ENCODE measurements at regions not wholly inside any gene's neighbourhood (a gene's known extent, or its start where the extent isn't known, plus 50 kb on each side); places are given as distances from the start of the nearest gene placed in this dataset.

DNA sequence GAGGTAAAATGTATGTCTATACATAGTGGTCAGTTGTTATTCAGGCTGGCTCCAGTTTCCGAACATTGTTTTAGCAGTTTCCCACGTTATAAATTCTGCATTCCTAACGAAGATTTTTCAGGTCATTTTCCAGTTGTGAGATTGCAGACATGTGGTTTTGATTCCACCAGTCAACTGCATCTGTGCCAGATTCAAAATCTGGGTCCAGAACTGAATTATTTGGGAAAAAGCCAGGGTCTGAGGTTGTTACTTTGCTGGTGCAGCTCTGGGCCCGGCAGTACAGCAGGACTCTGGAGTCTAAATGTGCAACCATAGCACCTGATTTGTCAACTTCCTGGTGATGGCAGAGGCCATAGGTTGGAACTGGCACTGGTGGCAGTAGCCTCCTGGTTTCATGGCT lies 105.7 kb upstream of the MEGF10 start:
- POLR2A ChIA-PET: no interaction called here
- H3K79me2 ChIP-seq (ENCODE audit: insufficient read depth): no peaks in the 10 kb centered on the region
- H3K9me2 ChIP-seq: no peaks in the 10 kb centered on the region
- H3K9me3 ChIP-seq: no peaks in the 10 kb centered on the region
- CTCF ChIA-PET: no interaction called here
- DNase-seq: no peak
- H3K9ac ChIP-seq: no peak overlapping the region
- no peaks in the 10 kb centered on the region for H3K27me3 ChIP-seq (ENCODE audit: insufficient read depth)
- no peak overlapping the region for H3K27ac ChIP-seq (ENCODE audit: low read depth in 2 of 2, low read length in 1 of 2)
- TF ChIP-seq RFX5 (IDR thresholded peaks at IDR 0.05; ENCODE audit: low read length): no peak
- TF ChIP-seq SIN3A (IDR thresholded peaks at IDR 0.05; ENCODE audit: borderline replicate concordance, low read depth, low read length): no peak
- no peak for TF ChIP-seq RAD21 (IDR thresholded peaks at IDR 0.05; ENCODE audit: low read length)
- no peak overlapping the region for H2AFZ ChIP-seq (ENCODE audit: low read depth)
- 28% methylated on average over 4 of the region's 4 CpGs for WGBS (ENCODE audit: low lambda C conversion rate)
- no peak overlapping the region for H3K4me2 ChIP-seq
- H3F3A ChIP-seq (replicated peaks; ENCODE audit: insufficient read depth): no peaks in the 10 kb centered on the region
- H4K20me1 ChIP-seq (ENCODE audit: insufficient read depth): no peaks in the 10 kb centered on the region
- H3K4me1 ChIP-seq (ENCODE audit: control insufficient read depth in 1 of 2, insufficient read depth in 2 of 2, low read depth in 1 of 2, low read length in 1 of 2): peaks cover 0 to 4% of the 10 kb centered on the region in 2 experiments; a peak in 1 of 4 replicates
- H3K36me3 ChIP-seq (replicated peaks in 1 of 2; ENCODE audit: control insufficient read depth in 1 of 2, insufficient read depth in 2 of 2, low read length in 1 of 2): no peaks in the 10 kb centered on the region
- H3K4me3 ChIP-seq (ENCODE audit: low read depth in 2 of 2, low read length in 1 of 2): no peak overlapping the region

GRCh38 chr5:127186657-127187056 lies 103.9 kb upstream of the MEGF10 start:
- 56% methylated on average over 6 of the region's 6 CpGs for WGBS (ENCODE audit: low lambda C conversion rate)
- Histone ChIP-seq H3K79me2 (ENCODE audit: insufficient read depth) (no peaks in the 10 kb centered on the region), H3K4me2 (no peak overlapping the region), H4K20me1 (ENCODE audit: insufficient read depth) (no peaks in the 10 kb centered on the region), H3K27ac (ENCODE audit: low read depth in 2 of 2, low read length in 1 of 2) (no peak overlapping the region), H3K9me3 (no peaks in the 10 kb centered on the region), H3K4me3 (ENCODE audit: low read depth in 2 of 2, low read length in 1 of 2) (no peak overlapping the region), H3K9me2 (no peaks in the 10 kb centered on the region), H3K4me1 (ENCODE audit: control insufficient read depth in 1 of 2, insufficient read depth in 2 of 2, low read depth in 1 of 2, low read length in 1 of 2) (peaks cover 0 to 4% of the 10 kb centered on the region in 2 experiments; a peak in 1 of 4 replicates), H3K9ac (no peak overlapping the region), H3K27me3 (ENCODE audit: insufficient read depth) (no peaks in the 10 kb centered on the region), H2AFZ (ENCODE audit: low read depth) (no peak overlapping the region), H3F3A (replicated peaks; ENCODE audit: insufficient read depth) (no peaks in the 10 kb centered on the region), H3K36me3 (replicated peaks in 1 of 2; ENCODE audit: control insufficient read depth in 1 of 2, insufficient read depth in 2 of 2, low read length in 1 of 2) (no peaks in the 10 kb centered on the region)
- TF ChIP-seq MEF2A (IDR thresholded peaks at IDR 0.05; ENCODE audit: borderline replicate concordance, low read depth) (no peak), SMC3 (IDR thresholded peaks at IDR 0.05; ENCODE audit: low read depth, low read length) (no peak), GABPA (IDR thresholded peaks at IDR 0.05; ENCODE audit: low read depth) (no peak), POLR2AphosphoS5 (IDR thresholded peaks at IDR 0.05; ENCODE audit: low read depth, low read length) (no peak), EP300 (IDR thresholded peaks at IDR 0.05; ENCODE audit: borderline replicate concordance in 1 of 2, low read depth in 1 of 2, low read length in 1 of 2) (no peak), RXRA (IDR thresholded peaks at IDR 0.05; ENCODE audit: borderline replicate concordance, low read depth) (no peak), GATA2 (CRISPR knock-in tag; IDR thresholded peaks at IDR 0.05) (no peak), RFX5 (IDR thresholded peaks at IDR 0.05; ENCODE audit: low read length) (no peak), USF1 (IDR thresholded peaks at IDR 0.05; ENCODE audit: borderline replicate concordance, low read depth) (no peak), YY1 (IDR thresholded peaks at IDR 0.05; ENCODE audit: low read depth) (no peak), FOSL2 (IDR thresholded peaks at IDR 0.05; ENCODE audit: borderline replicate concordance, low read depth) (no peak), ZBTB33 (IDR thresholded peaks at IDR 0.05; ENCODE audit: borderline replicate concordance, low read depth) (no peak), NFIC (IDR thresholded peaks at IDR 0.05; ENCODE audit: borderline replicate concordance) (no peak), FOXJ3 (CRISPR knock-in tag; IDR thresholded peaks at IDR 0.05) (no peak), CHD2 (IDR thresholded peaks at IDR 0.05; ENCODE audit: low read length, partially characterized antibody) (no peak), TEAD4 (IDR thresholded peaks at IDR 0.05; ENCODE audit: borderline replicate concordance, insufficient read depth) (no peak)
- TF ChIP-seq, protein P1, sequence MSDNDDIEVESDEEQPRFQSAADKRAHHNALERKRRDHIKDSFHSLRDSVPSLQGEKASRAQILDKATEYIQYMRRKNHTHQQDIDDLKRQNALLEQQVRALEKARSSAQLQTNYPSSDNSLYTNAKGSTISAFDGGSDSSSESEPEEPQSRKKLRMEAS (IDR thresholded peaks at IDR 0.05; ENCODE audit: low read depth): no peak
- TF ChIP-seq, protein P2, sequence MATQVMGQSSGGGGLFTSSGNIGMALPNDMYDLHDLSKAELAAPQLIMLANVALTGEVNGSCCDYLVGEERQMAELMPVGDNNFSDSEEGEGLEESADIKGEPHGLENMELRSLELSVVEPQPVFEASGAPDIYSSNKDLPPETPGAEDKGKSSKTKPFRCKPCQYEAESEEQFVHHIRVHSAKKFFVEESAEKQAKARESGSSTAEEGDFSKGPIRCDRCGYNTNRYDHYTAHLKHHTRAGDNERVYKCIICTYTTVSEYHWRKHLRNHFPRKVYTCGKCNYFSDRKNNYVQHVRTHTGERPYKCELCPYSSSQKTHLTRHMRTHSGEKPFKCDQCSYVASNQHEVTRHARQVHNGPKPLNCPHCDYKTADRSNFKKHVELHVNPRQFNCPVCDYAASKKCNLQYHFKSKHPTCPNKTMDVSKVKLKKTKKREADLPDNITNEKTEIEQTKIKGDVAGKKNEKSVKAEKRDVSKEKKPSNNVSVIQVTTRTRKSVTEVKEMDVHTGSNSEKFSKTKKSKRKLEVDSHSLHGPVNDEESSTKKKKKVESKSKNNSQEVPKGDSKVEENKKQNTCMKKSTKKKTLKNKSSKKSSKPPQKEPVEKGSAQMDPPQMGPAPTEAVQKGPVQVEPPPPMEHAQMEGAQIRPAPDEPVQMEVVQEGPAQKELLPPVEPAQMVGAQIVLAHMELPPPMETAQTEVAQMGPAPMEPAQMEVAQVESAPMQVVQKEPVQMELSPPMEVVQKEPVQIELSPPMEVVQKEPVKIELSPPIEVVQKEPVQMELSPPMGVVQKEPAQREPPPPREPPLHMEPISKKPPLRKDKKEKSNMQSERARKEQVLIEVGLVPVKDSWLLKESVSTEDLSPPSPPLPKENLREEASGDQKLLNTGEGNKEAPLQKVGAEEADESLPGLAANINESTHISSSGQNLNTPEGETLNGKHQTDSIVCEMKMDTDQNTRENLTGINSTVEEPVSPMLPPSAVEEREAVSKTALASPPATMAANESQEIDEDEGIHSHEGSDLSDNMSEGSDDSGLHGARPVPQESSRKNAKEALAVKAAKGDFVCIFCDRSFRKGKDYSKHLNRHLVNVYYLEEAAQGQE (IDR thresholded peaks at IDR 0.05; ENCODE audit: low read depth, low read length): no peak
- POLR2A ChIA-PET: no interaction called here
- DNase-seq: no peak
- CTCF ChIA-PET: no interaction called here

Data from SK-N-SH (cell line).